NCI-H82 treated with DMSO at 0.1 percent for 48 hours (cell line): ENCODE measurements at regions not wholly inside any gene's neighbourhood (a gene's known extent, or its start where the extent isn't known, plus 50 kb on each side); places are given as distances from the start of the nearest gene placed in this dataset.

Experiments used
- DNase-seq: peaks from one replicate; lab custom pipeline; 2025; ENCODE audit not compliant: unreplicated experiment; lab: John Stamatoyannopoulos, UW

- no peak for DNase-seq
Measured at GRCh38 chr3:127133971-127134370, 59.0 kb upstream of the PRR23E start.

GRCh38 chr3:127134466-127134865, 58.5 kb upstream of the PRR23E start:
- no peak for DNase-seq

- no peak for DNase-seq
Measured at GRCh38 chr3:127134887-127135240, 58.1 kb upstream of the PRR23E start.

GRCh38 chr3:127135241-127136023, 57.5 kb upstream of the PRR23E start:
- DNase-seq, result no peak

GRCh38 chr3:127136024-127136600, 56.8 kb upstream of the PRR23E start:
- no peak for DNase-seq

- DNase-seq, result no peak
Measured at GRCh38 chr3:127136706-127137105, 56.2 kb upstream of the PRR23E start.

- no peak for DNase-seq
Measured at GRCh38 chr3:127137113-127137512, 55.8 kb upstream of the PRR23E start.

- no peak for DNase-seq
Measured at GRCh38 chr3:127137757-127138536, 55.0 kb upstream of the PRR23E start.

- no peak for DNase-seq
Measured at GRCh38 chr3:127139601-127140500, 53.1 kb upstream of the PRR23E start.

GRCh38 chr3:127140501-127141460, 52.1 kb upstream of the PRR23E start:
- no peak for DNase-seq

GRCh38 chr3:127141921-127142730, 50.8 kb upstream of the PRR23E start:
- DNase-seq, result no peak
